IPS-NIHi7 (cell line): ENCODE measurements at regions not wholly inside any gene's neighbourhood (a gene's known extent, or its start where the extent isn't known, plus 50 kb on each side); places are given as distances from the start of the nearest gene placed in this dataset.
"Not testable (repeated sequence)": the region's sequence is repeated elsewhere in the genome, so short reads cannot be mapped to it uniquely, and the experiment has no call there.

Experiments
- DNase-seq: peaks from one replicate; pipeline ENCODE4 v3.0.0; 2012; ENCODE audit warnings: mixed read lengths; ENCODE audit errors: extremely low spot score

DNA sequence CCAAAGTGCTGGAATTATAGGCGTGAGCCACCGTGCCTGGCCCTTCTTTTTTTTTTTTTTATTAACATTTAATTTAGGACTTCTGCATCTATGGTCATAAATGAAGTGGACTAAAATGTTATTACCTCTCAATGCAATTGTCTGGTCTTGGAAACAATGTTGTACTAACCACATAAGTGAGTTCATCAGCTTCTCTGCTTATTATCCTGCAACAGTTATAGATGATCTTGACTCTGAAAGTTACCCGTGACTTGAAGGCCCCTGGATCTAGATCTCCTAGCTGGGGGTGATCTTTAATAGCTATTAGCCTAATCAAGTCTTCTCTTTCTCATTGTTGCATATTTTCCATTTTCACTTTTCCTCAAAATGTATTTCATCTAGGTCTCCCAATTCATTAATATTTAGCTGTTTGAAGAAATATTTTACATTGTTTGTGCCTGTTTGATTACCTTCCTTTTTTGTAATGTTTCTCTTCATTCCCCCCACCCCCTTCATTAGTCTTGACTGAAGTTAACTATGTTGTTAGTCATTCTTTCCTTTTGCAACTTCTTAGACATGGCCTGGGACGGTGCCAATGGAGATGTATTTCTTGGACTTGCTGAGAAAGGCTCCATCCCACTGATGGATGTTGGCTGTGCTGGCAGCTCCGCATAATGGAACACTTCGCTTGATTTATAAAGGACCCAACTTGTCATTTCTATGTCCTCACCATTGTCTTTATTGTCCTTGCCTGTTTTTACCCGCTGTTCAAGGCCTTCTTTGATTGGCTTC lies 141.6 kb upstream of the RIOK3 start:
- no peak for DNase-seq

DNA sequence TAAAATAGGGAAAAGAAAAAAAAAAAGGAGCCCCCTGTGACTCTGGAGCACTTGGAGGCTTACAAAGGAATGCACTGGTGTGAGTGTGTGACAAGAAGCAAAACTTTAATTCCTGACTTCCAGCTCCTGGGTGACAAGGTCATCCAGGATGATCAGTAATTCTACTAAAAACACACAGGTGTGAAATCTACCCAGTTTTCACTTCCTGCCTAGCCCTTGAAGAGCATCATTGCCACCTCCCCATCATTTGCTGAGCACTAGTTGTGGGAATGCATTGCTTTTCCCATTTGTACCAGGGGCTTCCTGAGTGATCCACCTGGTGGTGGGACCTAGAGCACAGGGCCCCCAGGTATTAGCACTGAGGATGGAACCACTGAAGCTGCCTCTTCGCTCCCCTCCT lies 139.7 kb upstream of the RIOK3 start:
- no peak for DNase-seq

DNA sequence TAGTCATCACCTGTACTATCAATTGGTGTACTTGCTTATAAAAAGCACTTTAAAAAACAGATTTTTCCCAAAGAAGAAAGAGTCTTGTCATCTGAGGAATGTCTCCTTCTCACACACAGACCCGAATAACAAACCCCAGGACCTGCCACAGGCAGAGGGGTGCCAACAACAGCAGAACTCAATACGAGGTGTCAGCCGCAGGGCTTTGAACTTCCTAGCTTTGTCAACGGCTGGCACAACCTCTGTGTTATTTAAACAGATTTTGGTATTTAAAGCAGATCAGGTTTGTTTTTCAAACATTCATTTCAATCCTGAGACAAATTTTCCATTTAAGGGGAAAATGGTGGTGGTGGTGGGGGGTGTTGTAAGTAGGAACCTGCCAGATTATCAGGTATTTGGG lies 138.4 kb upstream of the RIOK3 start:
- no peak for DNase-seq

DNA sequence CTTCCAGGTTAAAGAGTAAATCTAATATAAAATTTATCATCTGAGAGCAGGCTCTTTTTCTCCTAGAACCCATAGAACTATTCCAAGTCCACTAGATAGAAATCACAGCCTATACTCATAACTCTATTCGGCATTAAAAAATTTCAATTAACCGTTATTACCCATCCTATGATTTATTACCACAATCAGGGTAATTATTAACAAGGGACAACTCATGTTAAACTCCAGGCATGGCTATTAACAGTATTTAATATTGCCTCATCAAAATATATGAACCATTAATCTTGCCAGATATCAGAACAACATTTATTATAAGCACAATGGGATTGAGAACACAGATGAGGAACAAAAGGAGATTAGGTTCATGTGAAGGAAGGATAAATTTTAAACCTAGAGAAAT lies 136.8 kb upstream of the RIOK3 start:
- no peak for DNase-seq

DNA sequence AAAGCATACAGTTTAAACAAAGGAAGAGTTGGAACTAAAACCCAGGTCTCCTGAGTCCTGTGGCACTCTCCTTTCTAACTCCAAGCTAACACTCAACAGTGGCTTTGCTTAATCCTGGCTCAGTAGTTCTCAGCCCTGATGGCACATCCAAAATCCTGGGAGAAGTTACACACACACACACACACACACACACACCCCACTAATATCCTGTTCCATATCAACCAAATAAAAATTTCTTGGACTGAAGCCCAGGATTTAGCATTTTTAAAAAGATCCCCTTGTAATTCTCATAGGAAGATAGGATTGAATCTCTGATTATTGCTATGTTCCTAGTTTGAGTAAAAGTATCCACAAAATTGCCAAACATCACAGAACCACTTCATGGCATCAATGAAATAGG lies 136.1 kb upstream of the RIOK3 start:
- no peak for DNase-seq

DNA sequence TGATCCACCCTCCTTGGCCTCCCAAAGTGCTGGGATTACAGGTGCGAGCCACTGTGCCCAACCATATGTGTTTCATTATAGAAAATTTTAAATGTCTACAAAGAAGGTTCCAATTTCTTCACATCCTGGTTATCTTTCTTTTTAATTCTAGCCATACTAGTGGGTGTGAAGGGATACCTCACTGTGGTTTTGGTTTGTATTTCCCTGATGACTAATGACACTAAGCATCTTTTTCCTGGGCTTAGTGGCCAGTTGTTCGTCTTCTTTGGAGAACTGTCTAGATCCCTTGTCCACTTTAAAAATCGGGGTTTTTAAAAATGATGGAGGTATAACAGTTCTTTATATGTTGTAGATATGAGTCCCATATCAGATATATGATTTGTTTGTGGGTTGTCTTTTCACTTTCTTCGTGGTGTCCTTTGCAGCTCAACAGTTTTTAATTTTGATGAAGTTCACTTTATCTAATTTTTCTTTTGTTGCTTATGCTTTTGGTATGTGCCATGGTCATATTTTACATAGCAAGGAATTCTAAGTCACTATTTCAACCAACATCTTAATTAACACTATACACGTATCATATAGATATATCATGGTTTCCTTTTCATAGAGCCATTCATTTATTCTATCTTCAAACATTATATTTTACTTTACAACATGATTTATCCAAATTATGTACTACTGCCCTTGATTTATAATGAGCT lies 135.0 kb upstream of the RIOK3 start:
- no peak for DNase-seq

DNA sequence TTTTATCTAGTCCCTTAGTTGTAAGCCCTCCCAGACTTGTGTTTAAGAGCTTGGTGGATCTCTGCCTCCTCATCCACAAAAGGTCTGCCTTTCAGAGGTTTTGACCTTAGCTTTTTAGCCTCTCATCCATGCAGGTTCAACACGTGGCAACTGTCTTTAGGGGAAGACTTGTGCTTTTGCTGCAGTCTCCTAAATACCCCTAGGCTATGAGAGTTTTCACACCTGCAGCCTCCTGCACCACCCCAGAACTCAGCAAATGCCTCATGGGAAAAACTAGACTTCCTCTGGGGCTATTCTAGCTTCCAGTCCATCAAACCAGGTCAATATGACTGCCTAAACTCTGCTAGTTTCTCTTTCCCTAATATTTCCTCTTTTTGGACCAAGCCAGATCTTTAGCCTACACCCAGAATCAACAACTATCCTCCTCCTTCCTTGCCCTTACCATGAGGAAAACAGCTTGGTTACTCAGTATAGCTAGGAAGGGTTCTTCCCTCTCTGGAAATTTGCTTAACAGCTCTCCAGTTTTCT lies 132.3 kb upstream of the RIOK3 start:
- DNase-seq = no peak

DNA sequence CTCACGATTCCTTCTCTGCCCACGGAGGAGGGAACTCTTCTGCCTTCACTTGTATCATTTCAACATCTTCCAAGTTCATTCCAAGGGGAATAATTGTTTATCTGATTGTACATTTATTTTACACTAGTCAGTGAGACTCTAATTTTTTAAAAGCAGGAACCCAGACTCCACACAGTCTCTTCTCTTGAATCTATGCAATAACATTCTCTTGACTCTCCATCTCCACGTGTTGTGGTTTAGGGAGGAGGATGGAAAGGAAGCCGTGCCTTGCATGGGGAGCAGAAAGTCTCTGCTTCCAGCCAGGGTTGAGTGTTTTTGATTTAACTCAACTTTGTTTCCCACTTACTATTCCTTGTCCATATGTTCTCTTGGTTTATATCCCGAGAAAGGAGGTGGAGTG lies 131.1 kb upstream of the RIOK3 start:
- no peak for DNase-seq

DNA sequence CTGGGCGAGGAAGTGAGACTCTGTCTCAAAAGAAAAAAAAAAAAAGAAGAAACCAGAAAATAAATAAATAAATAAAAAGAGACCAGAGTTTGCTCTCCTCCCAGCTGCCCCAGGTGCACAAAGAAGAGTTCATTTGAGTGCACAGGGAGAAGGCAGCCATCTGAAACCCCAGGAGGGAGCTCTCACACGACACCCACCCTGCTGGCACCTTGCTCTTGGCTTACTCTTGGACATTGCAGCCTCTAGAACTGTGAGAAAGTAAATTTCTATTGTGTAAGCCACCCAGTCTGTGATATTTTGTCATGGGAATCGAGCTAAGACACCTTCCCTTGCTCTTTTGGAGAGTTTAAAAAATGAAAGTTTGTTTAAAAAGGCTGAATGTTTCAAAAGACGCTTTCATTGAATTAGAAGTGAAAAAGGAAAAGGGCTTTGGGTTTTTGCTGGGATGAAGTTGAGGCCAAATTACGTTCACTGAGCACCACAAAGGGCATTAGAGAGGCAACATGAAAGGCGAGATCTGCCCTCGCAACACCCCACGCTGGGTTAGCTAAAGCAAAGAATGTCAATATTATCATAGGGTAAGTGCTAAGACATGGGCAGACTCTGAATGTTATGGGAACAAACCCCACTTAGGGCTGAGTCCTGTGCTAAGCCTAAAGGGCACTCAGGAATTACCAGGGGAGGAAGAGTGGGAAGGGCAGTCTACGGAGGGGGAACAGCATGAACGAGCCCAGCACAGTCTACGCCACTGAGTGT lies 128.9 kb upstream of the RIOK3 start:
- DNase-seq = no peak

DNA sequence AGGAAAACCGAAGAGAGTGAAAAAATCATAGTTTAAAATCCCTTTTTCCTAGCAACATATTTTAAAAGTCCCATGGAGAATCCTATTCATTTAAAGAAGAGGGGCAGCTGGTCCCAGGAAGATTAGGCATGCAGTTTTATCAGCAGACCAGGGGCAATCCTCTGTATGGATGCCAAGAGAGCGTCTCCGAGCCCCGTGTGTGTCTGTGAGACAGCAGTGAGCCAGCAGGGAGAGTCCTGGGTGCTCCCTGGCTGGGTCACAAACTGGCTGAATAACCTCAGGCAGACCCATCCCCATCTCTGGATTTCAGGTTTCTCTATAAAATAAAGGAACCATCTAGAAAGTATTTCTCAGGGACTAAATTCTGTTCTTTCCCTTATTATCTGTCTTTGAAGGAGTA lies 128.2 kb upstream of the RIOK3 start:
- DNase-seq = no peak

DNA sequence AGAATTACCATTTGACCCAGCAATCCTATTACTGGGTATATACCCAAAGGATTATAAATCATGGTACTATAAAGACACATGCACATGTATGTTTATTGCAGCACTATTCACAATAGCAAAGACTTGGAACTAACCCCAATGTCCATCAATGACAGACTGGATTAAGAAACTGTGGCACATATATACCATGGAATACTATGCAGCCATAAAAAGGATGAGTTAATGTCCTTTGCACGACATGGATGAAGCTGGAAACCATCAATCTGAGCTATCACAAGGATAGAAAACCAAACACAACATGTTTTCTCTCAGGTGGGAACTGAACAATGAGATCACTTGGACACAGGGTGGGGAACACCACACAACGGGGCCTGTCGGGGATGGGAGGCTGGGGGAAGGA lies 123.4 kb upstream of the RIOK3 start:
- DNase-seq = not testable (repeated sequence)

DNA sequence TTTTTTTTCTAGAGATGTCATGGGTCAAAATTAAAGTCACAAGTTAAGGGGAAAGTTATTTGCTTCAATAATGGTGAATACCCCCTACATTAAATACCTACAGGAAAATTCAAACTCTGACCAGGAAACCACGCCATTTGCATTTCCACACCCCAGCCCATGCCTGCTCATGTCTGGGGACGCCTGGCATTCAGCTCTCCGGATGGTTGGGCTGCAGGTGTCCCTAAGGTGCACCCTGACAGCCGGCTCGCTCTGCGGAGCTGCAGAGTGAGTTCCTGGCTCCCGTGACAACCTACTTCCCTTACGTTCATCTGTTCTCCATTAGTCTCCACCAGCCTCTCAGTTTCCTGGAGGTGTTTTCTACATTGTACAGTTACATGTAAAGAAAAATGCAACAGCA lies 122.7 kb upstream of the RIOK3 start:
- no peak for DNase-seq

DNA sequence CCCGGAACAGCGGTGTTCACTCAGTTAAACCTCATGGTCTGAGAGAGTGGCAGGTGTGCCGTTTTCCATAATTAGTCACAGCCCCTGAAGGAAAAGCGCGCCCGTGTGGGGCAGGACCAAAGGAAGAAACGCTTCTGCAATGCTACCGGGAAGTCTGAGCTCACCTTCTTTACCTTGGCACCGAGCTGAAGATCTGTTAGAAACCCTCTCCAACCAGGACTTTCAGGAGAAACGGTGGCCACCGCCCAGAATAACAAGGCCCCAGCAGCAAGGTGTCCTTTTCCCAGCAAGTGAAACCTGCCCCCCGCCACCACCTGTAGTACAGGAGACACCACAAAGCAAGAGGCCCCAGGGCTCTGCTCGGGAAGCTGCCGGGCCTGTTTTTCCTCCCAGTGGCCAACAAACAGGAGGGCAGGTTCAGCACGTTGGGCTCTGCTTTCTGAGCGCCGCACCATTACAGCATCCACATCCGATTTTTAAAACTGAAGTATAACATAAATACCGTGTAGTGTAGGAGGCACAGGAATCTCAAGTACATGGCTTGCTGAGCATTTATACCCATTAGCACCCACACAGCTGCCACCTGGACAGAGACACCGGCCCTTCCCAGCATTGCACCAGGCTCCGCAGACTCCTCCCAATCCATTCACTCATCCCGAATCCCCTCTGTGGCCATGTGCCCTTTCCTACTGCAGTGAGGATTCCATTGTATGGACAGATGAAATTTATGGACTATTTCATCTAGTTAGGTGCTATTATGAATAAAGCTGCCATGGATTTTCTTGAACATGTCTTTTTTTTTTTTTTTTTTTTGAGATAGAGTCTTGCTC lies 121.8 kb upstream of the RIOK3 start:
- peak; percentile 64 for DNase-seq

DNA sequence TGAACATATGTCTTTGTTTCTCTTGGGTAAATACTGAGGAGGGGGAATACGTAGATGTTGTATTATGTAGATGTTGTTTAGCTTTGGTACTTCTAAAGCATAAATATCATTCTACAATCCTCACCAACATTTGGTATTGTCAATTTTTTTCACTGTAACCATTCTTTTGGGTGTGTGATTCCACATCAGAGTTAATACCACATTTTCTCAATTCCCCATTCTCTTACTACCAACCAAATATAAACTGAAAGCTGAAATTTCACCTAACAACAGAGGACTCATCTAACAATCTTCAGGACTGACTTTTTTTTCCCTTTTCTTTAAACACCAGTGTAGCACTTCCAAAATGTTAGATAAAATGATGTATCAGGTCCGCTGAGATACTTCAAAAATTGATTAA lies 120.7 kb upstream of the RIOK3 start:
- no peak for DNase-seq

DNA sequence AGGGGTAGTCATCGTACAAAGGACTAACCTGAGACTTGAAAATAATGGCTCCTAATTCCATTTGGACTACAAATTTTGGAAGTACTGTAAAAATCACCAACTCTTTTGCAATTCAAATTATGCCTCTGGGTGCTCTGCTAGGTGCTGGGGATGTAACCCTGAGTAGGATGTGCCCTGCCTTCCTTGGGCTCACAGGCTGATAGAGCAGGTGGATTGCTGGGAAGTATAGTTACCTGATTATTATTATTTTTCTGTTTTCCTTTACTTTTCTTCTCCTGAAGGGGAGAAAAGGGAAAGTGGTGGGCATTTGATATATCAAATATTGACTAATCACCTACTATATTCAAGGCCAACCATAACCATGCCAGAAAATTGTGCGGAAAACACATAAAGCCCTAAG lies 119.3 kb upstream of the RIOK3 start:
- DNase-seq = no peak

DNA sequence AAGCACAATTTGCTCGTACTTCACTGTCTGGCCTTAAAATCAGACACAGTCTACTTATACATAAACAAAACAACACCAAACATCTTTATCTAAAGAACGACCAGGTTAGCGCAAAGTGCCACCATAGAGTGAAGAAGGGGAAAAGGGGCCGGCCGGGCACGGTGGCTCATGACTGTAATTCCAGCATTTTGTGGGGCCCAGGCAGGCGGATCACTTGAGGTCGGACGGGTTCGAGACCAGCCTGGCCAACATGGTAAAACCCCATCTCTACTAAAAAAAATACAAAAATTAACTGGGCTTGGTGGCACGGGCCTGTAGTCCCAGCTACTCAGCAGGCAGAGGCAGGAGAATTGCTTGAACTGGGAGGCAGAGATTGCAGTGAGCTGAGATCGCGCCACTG lies 118.5 kb upstream of the RIOK3 start:
- DNase-seq = no peak

DNA sequence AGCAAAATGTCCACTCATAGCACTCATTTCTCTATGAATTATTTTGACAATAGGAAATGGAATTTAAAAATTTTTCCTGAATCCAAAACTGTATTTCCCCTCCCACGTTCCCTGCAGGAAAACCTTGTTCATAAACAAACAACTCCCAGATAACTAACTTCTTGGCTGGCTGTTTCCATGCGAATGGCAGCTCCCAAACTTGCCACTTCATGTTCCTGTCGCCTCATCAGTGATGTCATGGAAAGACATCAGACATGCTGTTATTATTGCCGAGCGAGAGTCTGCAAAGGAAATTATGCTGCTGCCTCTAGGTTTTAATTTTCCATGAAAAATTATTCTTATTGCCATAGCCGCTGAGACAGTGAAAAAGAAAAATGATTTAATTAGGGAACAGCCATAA lies 117.0 kb upstream of the RIOK3 start:
- no peak for DNase-seq

DNA sequence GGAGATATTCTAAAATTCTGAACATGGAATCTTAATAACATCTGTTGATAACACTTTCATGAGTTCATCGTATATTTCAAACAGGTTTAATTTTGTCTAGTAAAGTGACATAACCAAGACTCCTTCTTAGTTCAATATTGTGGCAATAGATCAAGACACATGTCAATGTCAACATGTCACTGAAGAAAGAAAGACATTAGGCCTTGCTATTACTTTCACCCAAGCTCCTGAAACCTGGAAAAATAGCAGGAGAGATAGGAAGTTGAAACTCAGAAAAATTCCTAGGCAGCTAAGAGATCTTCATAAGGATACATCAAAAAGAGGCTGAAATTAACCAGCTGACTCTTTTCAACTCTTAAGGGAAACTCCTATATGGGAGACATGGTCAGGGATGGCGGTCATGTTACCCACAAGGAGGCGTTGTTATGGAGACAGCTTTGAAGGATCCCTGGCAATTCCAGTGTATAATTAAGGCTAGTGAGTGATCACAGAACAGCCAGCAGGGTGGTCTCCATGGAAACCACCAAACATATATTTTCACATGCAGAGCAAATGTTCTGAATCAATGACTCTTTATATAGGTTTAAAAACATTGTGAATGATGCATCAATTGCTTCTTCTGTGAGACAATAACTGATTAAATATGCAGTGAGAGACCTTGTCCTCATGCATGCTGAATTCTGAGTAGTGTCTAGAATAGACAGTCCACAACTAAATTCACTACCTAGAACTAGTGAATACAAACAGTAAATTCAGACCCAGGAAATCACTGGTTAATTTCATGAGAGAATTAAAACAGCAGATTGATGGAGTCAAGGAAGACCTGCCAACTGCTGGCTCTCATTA lies 115.3 kb upstream of the RIOK3 start:
- no peak for DNase-seq

DNA sequence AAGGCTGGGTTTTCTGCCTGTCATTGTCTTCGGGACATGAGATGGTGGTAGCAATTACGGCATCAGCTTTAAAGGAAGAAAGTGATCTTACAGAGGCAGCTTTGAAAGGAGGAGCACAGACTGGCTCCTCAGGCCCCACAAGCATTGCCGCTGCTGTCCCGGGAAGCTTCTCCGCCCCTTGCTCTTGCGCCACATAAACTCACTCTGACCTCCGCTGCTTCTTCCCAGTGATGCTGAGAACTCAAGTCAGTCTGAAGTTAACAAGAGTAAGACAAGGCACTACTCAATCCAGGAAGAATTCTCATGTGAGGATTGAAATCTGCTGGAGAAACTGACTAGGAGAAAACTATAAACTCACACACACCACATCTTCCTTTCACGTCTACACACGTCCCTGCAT lies 112.4 kb upstream of the RIOK3 start:
- no peak for DNase-seq

DNA sequence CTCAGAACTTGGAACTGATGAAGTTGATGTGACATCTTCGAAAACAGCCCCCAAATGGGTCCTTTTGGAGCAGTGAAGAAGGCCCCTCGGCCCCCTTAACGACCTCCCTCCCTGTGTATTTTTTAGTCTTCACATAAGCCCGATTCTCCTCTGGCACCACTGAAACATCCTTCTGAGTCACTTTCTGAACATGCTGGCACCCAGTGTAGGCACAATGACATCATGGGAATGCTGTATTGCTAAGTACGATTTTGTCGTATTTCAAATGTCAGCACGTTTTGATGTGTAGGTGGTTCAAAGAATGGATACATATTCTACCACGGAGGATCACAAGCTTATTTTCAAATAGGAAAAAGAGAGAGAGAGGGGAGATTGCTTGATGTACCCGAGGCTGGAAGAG lies 111.7 kb upstream of the RIOK3 start:
- no peak for DNase-seq

DNA sequence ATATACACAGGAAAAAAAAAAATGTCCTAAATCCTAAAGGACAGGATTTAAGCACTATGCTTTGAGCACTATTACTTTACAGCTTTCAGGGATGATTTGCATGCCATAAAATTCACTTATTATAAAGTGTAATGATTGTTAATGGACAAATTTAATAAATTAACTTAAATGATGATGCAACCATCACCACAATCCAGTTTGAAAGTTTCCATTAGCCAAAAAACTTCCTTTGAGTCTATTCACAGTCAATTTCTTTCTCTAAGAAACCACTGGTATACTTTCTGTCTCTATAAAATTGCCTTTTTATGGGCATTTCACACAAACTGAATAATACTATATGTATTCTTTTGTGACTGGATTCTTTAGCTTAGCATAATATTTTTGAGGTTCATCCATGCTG lies 111.1 kb upstream of the RIOK3 start:
- DNase-seq = no peak
